DND-41 (cell line): ENCODE measurements at regions not wholly inside any gene's neighbourhood (a gene's known extent, or its start where the extent isn't known, plus 50 kb on each side); places are given as distances from the start of the nearest gene placed in this dataset.

Source experiments
- EZH2 ChIP-seq: IDR thresholded peaks from 3 replicates; pipeline ENCODE4 v1.6.1; 2012; ENCODE audit warnings: borderline replicate concordance, low read depth, mild to moderate bottlenecking, moderate library complexity, low read length, inconsistent platforms; ENCODE audit not compliant: severe bottlenecking
- TF ChIP-seq, protein P1 (sequence below): IDR thresholded peaks from 2 replicates; pipeline ENCODE4 v1.5.1; 2012; ENCODE audit warnings: borderline replicate concordance, low read length, moderate library complexity, mild to moderate bottlenecking; ENCODE audit not compliant: poor library complexity, severe bottlenecking; ENCODE audit errors: extremely low read depth

DNA sequence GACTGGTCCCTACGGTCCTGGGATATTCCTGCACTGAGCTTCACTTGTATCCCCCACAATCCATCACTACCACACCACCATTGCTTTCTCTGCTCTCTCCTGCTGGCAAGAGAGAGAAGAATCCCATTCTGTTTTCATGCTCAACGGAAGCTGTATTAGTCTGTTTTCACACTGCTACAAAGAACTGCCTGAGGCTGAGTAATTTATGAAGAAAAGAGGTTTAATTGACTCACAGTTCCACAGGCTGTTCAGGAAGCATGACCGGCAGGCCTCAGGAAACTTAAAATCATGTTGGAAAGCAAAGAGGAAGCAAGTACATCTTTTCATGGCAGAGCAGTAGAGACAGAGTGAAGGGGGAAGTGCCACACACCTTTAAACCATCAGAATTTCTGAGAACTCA lies 260.4 kb upstream of the LYZL1 start:
- TF ChIP-seq, protein P1, sequence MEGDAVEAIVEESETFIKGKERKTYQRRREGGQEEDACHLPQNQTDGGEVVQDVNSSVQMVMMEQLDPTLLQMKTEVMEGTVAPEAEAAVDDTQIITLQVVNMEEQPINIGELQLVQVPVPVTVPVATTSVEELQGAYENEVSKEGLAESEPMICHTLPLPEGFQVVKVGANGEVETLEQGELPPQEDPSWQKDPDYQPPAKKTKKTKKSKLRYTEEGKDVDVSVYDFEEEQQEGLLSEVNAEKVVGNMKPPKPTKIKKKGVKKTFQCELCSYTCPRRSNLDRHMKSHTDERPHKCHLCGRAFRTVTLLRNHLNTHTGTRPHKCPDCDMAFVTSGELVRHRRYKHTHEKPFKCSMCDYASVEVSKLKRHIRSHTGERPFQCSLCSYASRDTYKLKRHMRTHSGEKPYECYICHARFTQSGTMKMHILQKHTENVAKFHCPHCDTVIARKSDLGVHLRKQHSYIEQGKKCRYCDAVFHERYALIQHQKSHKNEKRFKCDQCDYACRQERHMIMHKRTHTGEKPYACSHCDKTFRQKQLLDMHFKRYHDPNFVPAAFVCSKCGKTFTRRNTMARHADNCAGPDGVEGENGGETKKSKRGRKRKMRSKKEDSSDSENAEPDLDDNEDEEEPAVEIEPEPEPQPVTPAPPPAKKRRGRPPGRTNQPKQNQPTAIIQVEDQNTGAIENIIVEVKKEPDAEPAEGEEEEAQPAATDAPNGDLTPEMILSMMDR = no peak
- TF ChIP-seq EZH2 = no peak
